C4-2B (cell line): ENCODE measurements at regions not wholly inside any gene's neighbourhood (a gene's known extent, or its start where the extent isn't known, plus 50 kb on each side); places are given as distances from the start of the nearest gene placed in this dataset.

ENCODE experiments used
- ZFX ChIP-seq: fragments of 450-650 bp; IDR thresholded peaks from 2 replicates; pipeline ENCODE4 v1.6.1; 2017
- TF ChIP-seq, protein P1 (sequence below): fragments of 450-650 bp; conservative IDR thresholded peaks from 2 replicates; pipeline ENCODE4 v1.5.1; 2017; ENCODE audit warnings: mild to moderate bottlenecking

GRCh38 chr4:77225022-77225421 is 68.0 kb downstream of the CCNG2 start:
- TF ChIP-seq, protein P1, sequence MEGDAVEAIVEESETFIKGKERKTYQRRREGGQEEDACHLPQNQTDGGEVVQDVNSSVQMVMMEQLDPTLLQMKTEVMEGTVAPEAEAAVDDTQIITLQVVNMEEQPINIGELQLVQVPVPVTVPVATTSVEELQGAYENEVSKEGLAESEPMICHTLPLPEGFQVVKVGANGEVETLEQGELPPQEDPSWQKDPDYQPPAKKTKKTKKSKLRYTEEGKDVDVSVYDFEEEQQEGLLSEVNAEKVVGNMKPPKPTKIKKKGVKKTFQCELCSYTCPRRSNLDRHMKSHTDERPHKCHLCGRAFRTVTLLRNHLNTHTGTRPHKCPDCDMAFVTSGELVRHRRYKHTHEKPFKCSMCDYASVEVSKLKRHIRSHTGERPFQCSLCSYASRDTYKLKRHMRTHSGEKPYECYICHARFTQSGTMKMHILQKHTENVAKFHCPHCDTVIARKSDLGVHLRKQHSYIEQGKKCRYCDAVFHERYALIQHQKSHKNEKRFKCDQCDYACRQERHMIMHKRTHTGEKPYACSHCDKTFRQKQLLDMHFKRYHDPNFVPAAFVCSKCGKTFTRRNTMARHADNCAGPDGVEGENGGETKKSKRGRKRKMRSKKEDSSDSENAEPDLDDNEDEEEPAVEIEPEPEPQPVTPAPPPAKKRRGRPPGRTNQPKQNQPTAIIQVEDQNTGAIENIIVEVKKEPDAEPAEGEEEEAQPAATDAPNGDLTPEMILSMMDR, result no peak
- TF ChIP-seq ZFX, result no peak
